HG02885 (cell line): ENCODE measurements at regions not wholly inside any gene's neighbourhood (a gene's known extent, or its start where the extent isn't known, plus 50 kb on each side); places are given as distances from the start of the nearest gene placed in this dataset.
"Not testable (repeated sequence)": the region's sequence is repeated elsewhere in the genome, so short reads cannot be mapped to it uniquely, and the experiment has no call there.

ENCODE experiments used
- ATAC-seq: cut with Tn5 transposase; IDR thresholded peaks from one replicate; pipeline ENCODE4 v1.9.1; 2021; ENCODE audit warnings: mild to moderate bottlenecking; ENCODE audit not compliant: unreplicated experiment, poor library complexity

DNA sequence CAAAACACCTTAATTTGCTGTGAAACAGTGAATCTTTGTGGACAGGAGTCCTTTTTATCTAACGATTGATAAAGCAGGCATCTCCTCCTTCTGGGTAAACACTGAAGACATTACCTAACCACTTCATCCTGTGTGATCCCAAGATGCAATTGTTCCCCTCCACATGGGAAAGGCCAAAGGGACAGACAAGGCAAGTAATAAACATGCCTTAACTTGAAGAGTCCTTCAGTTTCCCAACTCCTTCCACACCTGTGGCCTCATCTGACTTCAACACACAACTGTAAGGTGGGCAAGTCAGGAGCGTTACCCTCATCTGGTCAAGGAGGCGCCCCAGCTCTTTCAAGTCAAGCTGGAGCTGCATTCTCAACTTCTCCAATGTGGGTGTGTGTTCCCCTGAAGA lies 278.6 kb downstream of the ABCC12 start:
- ATAC-seq, result no peak

DNA sequence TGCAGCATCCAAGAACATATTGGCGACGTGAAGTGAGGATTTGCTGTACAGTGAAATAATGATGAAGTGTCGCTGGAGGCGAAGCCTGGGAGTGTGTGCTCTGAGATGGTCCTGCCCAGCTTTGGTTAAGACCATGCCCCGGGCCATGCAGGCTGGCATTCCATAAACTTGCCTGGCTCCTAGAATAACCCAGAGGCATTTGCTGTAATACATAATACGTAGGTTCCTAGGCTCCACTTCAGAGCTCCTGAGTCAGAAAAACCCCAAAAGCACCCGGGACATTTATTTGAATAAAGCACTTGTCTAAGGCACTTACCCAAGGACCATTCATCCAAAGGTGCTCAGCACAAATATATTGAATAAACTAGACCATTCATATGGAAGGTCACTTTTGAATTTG lies 279.3 kb downstream of the ABCC12 start:
- ATAC-seq, result no peak

DNA sequence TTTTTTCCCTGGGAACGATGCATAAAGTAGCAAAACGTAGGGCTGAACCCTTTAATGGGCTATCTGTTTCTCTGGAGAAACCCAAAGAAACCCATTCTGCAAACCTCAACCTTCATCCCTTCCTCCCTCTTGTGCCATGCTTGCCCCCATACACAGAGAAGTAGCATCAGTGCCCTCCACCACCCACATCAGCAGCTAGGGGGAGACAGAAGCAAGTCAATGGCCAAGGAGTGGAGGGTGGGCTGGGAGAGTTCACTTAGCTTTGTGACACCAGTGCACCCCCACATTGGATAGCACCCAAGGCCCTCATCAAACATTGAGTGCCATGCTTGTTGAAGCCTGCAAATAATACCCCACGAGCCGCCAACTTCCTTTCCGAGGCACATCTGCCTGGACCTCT lies 282.4 kb downstream of the ABCC12 start:
- ATAC-seq, result no peak

DNA sequence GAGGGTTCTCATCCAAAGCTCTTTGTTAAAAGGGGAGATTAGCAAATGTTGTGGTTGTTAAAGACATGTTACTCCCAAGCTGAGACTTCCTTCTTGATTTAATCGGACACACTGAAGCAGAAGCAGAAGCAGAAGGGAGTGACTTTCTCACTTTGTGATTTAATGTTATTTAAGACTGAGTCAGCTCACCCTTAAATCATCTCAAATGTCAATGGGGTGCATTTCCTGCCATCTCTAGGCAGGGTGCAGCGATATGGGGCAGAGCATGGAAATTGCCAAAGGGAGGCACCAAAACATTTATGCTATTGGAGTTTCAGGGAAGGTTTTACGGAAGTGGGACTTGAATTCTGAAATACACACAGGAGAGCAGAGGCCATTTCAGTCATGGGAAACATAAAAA lies 283.6 kb downstream of the ABCC12 start:
- ATAC-seq, result no peak

DNA sequence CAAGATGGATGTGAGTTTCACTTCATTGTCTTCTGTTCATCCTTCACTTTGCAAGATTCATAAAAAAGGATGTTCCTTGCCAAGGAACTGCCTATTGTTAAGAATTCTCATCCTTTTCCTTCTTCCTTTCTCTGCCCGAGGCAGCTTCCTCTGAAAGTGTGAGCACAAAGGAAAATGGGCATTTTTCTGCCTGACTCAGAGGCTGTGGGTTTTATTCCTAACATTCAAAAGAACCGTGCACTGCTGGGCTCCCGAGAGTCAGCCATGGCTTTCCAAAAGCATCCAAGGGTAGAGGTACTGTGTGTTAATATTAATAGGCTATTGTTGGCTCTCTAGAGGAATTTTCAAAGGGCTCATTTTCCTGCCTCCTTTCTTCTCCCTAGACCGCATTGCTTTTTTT lies 289.4 kb downstream of the ABCC12 start:
- no peak for ATAC-seq

DNA sequence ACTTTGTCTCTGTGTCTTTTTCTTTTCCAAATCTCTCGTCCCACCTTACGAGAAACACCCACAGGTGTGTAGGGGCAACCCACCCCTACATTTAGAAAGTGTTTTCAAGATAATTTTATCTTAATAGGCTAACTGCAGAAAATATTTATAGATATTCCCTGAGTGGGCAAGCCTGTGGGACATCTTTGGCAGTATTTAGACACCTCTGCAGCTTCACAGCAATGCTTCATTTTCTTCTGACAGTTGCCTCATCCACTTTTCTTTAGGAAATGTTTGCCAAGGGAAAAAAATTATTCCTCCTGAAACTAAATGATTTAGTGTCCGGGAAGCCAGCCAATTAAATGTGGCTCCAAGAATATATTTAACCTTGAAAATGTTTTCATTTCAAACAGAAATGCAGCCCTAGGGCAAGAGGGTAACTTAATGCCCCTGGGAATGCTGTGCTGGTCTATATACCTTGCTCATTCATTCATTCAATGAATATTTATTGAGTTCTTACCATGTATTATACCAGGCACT lies 290.4 kb downstream of the ABCC12 start:
- no peak for ATAC-seq

DNA sequence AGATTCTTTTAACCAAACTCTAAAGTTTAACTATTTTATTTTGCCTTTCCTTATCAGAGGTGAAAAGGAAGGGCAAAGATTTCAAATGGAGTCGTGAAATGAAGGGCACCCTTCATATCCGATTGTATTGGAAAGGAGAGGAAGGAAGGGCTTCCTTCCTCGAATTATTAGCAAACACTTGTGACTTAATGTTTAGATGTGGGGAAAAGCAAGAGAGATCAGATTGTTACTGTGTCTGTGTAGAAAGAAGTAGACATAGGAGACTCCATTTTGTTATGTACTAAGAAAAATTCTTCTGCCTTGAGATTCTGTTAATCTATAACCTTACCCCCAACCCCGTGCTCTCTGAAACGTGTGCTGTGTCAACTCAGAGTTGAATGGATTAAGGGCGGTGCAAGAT lies 291.5 kb downstream of the ABCC12 start:
- ATAC-seq, result not testable (repeated sequence)

DNA sequence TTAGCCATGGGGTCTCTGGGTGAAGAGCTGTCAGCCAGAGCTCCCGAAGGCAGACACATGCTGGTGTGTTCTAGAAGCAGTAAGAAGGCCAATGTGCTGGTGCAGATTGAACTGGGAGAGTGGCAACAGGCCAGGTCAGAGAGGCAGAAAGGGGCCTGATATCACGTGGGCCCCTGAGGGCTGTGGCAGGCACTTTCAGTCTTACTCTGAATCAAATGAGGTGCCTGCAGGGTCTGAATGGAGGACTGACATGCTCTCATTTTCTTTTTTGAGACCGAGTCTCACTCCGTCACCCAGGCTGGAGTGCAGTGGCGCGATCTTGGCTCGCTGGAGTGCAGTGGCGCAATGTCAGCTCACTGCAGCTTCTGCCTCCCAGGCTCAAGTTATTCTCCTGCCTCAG lies 293.8 kb downstream of the ABCC12 start:
- ATAC-seq, result no peak

DNA sequence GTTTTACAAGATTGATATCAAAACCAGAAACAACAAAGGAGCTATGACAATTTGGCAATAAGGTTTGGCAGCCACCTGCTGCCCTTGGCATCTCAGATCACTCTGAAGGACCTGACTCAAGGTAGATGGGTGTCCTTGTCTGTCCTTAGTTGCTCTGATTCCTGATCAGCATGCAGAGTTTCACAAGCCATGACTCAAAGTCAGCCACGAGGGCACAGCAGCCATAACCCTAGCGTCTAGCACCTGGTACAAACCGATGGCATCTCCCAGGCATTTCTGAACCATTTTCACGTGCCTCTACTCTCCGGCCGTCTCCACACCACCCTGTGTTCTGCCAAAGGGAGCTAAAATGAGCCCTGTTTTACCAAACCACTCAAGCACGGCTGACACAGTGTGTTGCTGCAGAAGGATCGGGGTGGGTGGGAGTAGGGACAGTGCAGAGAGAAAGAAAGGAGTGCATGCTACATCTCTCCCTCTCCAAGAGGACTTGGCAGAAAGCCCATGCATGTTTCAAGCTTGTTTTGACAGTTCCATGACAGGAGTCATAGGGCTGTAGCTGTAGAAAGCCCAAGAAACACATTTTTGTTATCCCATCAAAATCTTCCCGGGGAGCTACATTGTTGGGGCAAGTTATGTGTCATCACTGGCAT lies 297.3 kb downstream of the ABCC12 start:
- no peak for ATAC-seq

DNA sequence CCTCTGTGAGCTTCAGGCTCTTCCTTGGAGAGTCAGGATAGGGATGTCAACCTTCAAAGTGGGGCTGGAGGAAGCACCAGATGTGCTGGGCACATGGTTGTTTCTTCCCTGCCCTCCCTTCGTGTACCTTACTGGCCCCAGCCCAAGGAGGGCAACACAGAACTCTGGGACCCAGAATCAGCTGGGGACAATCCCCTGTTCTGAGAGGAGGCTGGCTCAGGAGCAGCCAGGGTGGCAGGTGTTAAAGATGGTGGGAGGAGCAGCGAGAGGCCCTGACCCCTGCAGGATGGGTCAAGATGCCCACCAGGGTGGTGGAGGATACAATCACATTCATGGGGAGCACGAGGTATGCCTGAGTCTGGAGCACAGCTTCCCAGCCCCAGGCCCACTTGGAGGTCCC lies 300.4 kb downstream of the ABCC12 start:
- ATAC-seq, result no peak

DNA sequence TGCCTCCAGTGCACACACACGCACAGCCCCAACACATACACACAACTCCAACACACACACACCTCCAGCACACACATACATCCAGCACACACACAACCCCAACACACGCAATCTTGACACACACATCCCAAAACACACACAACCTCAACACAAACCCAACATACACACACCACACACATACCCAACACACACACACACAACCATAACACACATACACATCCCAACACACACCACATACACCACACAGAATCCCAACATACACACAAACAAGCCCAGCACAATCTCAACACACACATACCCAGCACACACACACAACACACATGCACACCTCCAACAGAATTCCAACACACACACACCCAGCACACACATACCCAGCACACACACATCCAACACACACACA lies 301.1 kb downstream of the ABCC12 start:
- no peak for ATAC-seq

DNA sequence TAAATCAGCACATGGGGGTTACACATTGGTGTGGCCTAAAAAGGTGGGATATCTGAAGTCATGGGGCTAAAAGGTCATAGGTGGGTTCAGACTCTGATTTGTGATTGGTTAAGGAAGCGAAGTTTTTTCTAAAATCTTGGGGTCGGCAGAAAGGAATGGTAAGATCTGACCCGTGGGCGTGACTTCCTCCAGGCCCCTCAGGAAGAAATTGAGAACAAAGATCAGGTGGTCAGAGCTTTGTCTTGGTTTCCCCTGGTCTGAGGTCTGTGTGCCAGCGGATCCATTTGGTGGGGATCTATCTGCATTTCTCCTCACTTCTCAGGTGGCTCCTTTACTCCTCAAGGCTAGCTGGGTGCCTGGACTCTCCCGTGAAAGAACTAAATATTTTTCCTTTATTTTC lies 302.8 kb downstream of the ABCC12 start:
- ATAC-seq, result no peak

DNA sequence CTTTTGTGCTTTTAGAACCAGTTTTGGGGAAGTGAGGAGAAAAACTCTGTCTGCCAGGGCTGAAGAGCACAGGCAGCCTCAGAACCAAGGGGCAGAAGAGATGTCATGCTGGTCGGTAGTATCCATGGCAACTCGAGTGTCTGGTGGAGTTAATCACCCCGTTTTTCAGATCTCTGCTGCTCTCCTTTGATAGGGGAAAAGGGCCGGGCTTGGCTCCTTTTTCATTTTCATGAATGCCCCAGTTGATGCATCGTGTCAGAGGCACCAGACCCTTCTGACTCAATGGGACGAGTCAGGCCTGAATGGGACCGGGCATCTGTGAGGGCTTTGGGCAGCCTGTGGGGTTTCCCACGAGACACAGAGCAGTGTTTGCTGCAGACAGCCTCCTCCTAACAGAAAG lies 304.6 kb downstream of the ABCC12 start:
- ATAC-seq, result no peak

DNA sequence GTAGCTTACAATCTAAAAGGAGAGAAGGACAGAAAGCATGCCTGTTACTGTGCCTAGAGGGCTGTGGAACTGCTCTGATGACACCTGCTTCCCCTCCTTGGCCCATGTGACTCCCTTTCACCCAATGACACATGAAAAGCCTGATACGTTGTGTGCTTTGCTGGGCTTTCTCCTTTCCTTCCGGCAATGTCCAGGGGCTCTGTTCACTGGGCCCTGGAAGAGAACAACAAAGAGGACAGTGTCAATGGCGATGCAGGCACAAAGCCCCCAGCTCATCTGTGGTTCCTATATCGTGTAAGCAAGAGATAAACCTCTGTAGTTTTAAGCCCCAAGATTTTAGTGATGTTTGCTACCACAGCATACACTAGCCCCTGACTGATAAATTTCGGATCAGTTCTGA lies 306.1 kb downstream of the ABCC12 start:
- ATAC-seq, result no peak

DNA sequence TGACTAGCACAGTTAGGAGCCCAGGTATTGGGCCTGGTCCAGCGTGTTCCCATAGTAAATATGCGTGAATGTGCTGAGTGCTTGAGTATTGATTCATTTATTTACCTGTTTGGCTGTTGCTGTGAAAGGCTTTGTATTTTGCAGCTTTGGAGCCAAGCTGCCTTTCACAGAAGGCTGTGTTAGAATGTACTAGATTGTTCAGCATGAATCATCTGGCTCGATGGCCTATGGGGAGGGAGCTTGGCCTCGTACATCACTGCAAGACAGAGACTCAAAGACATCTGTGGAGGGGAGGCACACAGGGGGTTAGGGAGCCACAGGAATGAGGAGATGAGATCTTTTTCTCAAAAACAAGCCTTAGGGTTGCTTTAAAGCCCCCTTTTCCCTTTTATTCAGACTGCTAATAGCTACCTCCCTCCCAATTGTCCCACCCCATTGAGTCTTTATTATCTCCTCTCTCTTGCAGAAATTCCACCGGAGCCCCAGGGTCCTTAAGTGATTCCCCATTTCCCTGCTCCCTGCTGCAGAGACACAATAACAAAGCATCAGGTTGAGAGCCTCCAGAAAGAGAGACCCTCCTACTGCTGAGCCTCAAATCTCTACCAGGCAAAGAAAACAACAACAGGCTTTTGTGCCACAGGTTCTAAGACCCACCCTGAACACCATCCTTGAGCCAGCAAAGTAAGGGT lies 307.2 kb downstream of the ABCC12 start:
- ATAC-seq, result no peak

DNA sequence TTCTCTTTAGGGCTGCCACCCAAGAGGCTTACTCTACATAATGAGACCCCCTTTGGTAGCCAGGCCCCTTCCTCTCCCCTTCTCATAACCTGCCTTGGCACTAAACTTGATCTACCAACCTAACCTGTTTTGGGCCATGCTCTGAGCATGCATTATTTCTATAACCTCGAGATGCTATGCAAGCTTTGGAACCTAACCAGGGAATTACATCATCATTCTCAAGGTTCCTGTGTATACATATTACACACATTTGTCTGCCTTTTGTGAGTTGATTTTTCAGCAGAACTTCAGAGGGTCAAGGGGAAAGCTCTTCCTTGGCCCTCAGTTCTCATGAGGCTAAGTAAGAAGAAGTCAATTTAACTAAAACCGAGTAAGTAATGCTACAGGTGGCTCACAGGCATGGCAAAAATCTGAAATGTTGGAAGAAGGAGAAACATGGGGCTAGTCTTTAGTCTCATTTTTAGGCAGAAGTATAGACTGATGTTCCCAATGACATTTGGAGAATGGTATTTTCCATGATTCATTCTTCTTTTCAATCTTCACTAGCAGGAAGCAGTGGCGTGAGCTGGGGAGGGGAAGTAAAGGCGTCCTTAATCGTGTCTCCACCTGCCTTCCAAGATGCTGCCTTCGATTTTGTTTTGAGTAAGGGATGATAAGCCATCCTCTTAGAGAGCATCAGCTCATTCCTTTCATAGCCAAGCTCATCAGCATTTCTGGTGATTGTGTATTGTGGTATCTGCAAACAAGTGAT lies 308.4 kb downstream of the ABCC12 start:
- ATAC-seq, result no peak

DNA sequence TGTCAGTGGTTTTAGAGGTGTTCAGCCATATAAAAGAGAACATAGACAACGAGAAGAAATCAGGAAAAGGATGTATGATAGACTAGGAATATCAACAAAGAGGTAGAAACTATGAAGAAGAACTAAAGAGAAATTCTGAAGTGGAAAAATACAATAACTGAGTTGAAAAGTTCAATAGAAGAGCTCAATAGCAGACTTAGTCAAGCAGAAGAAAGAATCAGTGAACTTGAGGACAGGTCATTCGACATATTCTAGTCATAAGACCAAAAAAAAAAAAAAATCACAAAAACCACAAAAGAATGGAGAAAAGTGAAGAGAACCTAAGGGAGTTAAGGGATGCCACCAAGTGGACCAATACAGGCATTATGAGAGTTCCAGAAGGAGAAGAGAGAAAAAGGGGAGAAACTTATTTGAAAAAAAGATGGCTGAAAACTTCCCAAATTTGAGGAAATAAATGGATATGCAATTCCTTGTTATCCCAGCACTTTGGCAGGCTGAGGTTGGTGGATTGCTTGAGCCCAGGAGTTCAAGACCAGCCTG lies 321.2 kb downstream of the ABCC12 start:
- ATAC-seq, result no peak

DNA sequence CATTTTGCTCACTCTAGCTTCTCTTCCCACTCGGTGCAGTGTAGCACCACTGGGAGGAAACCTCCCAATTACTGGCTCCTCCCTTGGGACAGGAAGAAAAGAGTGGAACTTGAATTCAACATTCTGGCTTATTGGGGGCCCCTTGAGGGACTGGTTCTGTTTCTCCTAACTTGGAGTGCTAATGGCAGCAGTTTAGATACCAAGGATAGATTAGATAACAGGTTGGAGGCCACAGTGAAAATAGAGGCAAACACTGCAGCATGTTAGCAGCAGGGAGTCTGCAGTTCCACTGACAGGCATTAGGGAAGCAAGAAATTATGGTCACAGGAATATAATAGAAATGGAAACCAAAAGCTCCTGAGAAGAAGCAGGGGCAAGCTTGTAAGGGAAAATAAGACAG lies 322.0 kb downstream of the ABCC12 start:
- no peak for ATAC-seq

DNA sequence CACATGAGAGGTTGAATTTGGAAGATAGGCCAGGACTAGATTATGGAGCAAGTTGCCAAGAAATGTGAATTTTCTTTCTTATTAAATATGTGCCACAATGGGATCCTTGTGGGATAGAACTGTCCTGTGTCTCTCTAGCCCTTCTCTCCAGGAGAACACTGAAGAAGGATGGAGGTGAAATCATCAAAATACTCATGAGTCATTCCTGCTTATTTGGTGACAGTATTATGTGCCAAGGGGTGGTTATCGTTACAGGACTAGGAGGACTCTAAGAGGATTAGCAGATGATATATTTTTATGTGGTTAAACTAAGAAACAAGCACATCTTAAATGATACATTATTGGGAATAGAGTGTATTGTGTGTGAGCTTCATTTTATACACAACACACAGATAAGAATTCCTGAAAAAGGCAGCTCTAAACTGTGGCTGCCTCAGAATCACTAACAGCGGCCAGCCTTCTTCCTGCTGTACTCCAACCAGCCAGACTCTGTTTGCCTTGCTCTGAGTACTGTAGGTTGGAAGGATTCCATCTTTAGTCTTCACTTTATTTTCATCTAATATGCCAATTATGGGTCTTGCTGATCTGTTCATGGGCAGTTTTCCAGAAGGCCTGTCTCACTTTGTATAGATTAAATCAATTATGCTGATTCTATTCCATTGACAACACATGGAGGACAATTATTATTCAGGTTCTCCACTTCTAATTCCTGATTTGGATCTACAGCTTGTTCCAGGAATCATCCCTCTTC lies 325.8 kb downstream of the ABCC12 start:
- ATAC-seq, result no peak

DNA sequence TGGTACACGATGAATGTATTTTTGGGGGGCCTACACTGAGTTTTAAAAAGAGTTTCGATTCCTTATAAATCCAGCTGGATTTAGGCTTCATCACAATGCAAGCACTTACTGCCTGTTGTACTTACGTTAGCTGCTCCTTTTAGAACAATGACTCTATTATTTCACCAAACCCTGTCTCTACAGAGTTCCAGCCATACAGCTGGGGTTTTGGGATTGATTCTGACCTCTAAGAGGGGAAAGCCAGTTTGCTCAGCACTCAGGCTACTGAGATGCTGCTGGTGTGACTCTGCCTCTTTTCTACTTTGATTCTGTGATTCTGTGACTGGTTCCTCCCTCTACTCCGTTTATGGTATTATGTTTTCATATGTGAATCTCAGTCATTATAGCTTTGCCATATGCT lies 329.7 kb downstream of the ABCC12 start:
- no peak for ATAC-seq
